Suprapubic skin (tissue), 4 donors: ENCODE measurements at regions not wholly inside any gene's neighbourhood (a gene's known extent, or its start where the extent isn't known, plus 50 kb on each side); places are given as distances from the start of the nearest gene placed in this dataset.
"Not testable (repeated sequence)": the region's sequence is repeated elsewhere in the genome, so short reads cannot be mapped to it uniquely, and the experiment has no call there.

Experiments
- DNase-seq, 2 donors: peaks; one replicate each; pipeline ENCODE4 v3.0.0-alpha.2; 2019; ENCODE audit warnings: low spot score in 2 of 2
- H3K27ac ChIP-seq: fragments of 200-600 bp; sonication (generic); one replicate; pipeline ENCODE4 v1.5.1; 2019
- H3K27me3 ChIP-seq: fragments of 200-600 bp; sonication (generic); one replicate; pipeline ENCODE4 v1.5.1; 2019
- H3K36me3 ChIP-seq: fragments of 200-600 bp; sonication (generic); one replicate; pipeline ENCODE4 v1.5.1; 2019
- H3K4me1 ChIP-seq: fragments of 200-600 bp; sonication (generic); one replicate; pipeline ENCODE4 v1.5.1; 2019
- H3K4me3 ChIP-seq: fragments of 200-600 bp; sonication (generic); one replicate; pipeline ENCODE4 v1.5.1; 2019; ENCODE audit warnings: mild to moderate bottlenecking
- H3K9me3 ChIP-seq: fragments of 200-600 bp; sonication (generic); one replicate; pipeline ENCODE4 v1.5.1; 2019
- CTCF ChIP-seq, 2 donors: fragments of 200-600 bp in 1 of 2; fragments of 450-650 bp in 1 of 2; sonication (generic) in 1 of 2; IDR thresholded peaks; one replicate each; pipeline ENCODE4 v1.5.1; 2016 to 2019; ENCODE audit warnings: antibody characterized with exemption in 2 of 2, mild to moderate bottlenecking in 1 of 2, moderate library complexity in 1 of 2
- EP300 ChIP-seq: sonication (generic); formaldehyde crosslinking; IDR thresholded peaks from one replicate; pipeline ENCODE4 v1.6.1; 2017; ENCODE audit warnings: antibody characterized with exemption
- POLR2A ChIP-seq, 2 donors: fragments of 450-650 bp; IDR thresholded peaks; one replicate each; pipeline ENCODE4 v1.6.1; 2017; ENCODE audit warnings: antibody characterized with exemption in 2 of 2, mild to moderate bottlenecking in 2 of 2, moderate library complexity in 2 of 2
- POLR2AphosphoS5 ChIP-seq, 3 donors: sonication (generic); formaldehyde crosslinking; IDR thresholded peaks; one replicate each; pipeline ENCODE4 v1.6.1; 2017; ENCODE audit warnings: antibody characterized with exemption in 3 of 3
- WGBS: methylation state at CpG from one replicate; pipeline ENCODE4 v1.1.5; 2018; 5-methylcytosine and 5-hydroxymethylcytosine counted together

DNA sequence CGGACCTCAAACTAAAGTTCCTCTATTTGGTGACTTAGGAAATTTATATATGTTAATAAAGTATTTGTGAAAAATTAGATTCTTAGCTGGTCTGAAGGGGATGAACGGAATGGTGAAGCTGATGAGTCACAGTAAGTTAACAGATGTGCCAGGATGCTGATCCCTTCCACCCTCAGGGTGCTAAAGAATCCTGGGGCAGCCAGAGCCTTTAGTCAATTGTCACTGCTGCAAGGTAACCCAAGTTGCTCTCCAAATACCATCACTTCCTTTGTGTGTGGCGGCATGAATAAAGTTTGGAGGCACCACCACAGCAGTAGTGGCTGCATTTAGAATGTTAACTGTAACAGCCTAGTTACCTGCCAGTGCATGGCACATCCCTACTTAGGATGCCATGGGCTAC lies 222.6 kb upstream of the PPP1R3A start:
- DNase-seq = no peak
- no peaks in the 10 kb centered on the region for H3K9me3 ChIP-seq
- H3K27me3 ChIP-seq = no peaks in the 10 kb centered on the region
- WGBS = 67% methylated on average over 3 of the region's 3 CpGs
- no peaks in the 10 kb centered on the region for H3K4me1 ChIP-seq
- no peak overlapping the region for H3K4me3 ChIP-seq
- TF ChIP-seq POLR2A (IDR thresholded peaks at IDR 0.05) (no peak), EP300 (no peak), POLR2AphosphoS5 (IDR thresholded peaks at IDR 0.05) (no peak), CTCF (IDR thresholded peaks at IDR 0.05) (no peak)
- H3K27ac ChIP-seq = no peak overlapping the region
- no peaks in the 10 kb centered on the region for H3K36me3 ChIP-seq

GRCh38 chr7:114140561-114140960 lies 221.8 kb upstream of the PPP1R3A start:
- Histone ChIP-seq H3K27ac (no peak overlapping the region), H3K36me3 (no peaks in the 10 kb centered on the region), H3K9me3 (no peaks in the 10 kb centered on the region), H3K4me3 (no peak overlapping the region), H3K27me3 (no peaks in the 10 kb centered on the region), H3K4me1 (no peaks in the 10 kb centered on the region)
- no peak for TF ChIP-seq POLR2AphosphoS5 (IDR thresholded peaks at IDR 0.05)
- no peak for TF ChIP-seq CTCF (IDR thresholded peaks at IDR 0.05)
- no peak for TF ChIP-seq EP300
- no peak for TF ChIP-seq POLR2A (IDR thresholded peaks at IDR 0.05)
- DNase-seq = no peak
- WGBS = 100% methylated on average over 1 of the region's 1 CpG

- not testable (repeated sequence) for H3K4me1 ChIP-seq, H3K4me3 ChIP-seq, H3K27ac ChIP-seq, H3K36me3 ChIP-seq, H3K9me3 ChIP-seq, H3K27me3 ChIP-seq, DNase-seq
- WGBS = 97% methylated on average over 5 of the region's 5 CpGs
Observed at GRCh38 chr7:114139690-114140089, 220.9 kb upstream of the PPP1R3A start.

DNA sequence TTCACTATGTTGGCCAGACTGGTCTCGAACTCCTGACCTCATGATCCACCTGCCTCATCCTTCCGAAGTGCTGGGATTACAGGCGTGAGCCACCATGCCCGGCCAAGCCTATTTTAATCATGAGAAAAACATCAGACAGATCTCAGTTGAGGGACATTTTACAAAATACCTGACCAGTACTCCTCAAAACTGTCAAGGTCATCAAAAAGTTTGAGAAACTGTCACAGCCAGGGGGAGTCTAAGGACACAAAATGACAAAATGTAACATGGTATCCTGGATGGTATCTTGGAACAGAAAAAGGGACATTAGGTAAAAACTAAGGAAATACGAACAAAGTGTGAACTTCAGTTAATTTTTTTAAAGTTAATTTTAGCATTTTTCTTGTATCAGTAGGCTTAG lies 219.8 kb upstream of the PPP1R3A start:
- H3K9me3 ChIP-seq = no peaks in the 10 kb centered on the region
- no peak overlapping the region for H3K27ac ChIP-seq
- no peak for DNase-seq
- no peak overlapping the region for H3K4me3 ChIP-seq
- TF ChIP-seq POLR2A (IDR thresholded peaks at IDR 0.05) = no peak
- TF ChIP-seq POLR2AphosphoS5 (IDR thresholded peaks at IDR 0.05) = no peak
- TF ChIP-seq EP300 = no peak
- no peak for TF ChIP-seq CTCF (IDR thresholded peaks at IDR 0.05)
- H3K4me1 ChIP-seq = no peaks in the 10 kb centered on the region
- 96% methylated on average over 5 of the region's 5 CpGs for WGBS
- H3K27me3 ChIP-seq = no peaks in the 10 kb centered on the region
- no peaks in the 10 kb centered on the region for H3K36me3 ChIP-seq

DNA sequence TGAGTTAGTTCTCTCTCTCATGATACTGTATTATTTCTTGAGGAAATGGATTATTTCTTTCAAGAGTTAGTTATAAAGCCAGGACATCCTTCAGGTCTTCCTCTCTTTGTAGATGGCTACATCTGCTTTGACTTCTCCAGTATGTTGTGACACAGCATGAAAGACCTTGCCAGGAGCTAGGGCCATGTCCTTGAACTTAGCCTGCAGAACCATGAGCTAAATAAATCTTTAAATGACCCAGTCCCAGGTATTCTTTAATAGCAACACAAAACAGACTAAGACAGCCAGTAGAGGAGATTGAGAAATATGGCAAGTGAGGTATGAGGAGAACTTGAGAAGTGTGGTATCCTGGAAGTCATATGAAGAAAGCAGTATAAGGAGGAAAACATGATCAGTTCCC lies 214.9 kb upstream of the PPP1R3A start:
- Histone ChIP-seq H3K36me3 (no peaks in the 10 kb centered on the region), H3K4me1 (no peaks in the 10 kb centered on the region), H3K4me3 (no peak overlapping the region), H3K27ac (no peak overlapping the region), H3K9me3 (no peaks in the 10 kb centered on the region), H3K27me3 (no peaks in the 10 kb centered on the region)
- TF ChIP-seq POLR2AphosphoS5 (IDR thresholded peaks at IDR 0.05) = no peak
- no peak for TF ChIP-seq POLR2A (IDR thresholded peaks at IDR 0.05)
- TF ChIP-seq CTCF (IDR thresholded peaks at IDR 0.05) = no peak
- no peak for TF ChIP-seq EP300
- DNase-seq = no peak

DNA sequence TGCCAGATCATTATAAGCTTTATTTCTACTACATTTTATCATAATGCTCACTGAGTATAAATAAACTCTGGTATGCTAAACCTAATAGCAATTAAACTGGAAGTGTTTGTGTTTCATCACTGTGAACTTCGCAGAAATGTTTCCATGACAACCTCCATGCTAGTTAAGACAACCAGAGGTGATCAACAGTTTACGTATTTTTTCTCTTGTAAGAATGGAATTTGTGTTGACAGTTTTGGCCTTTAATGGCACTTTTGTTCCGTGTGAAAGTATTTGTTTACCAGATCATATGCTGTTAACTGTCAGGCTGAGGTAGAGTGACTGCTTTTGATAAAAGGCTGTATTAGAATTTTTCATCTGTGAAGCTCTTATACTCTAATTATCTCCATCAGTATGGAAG lies 212.1 kb upstream of the PPP1R3A start:
- DNase-seq = no peak

More for the DNA sequence above, 212.1 kb upstream of the PPP1R3A start:
- Histone ChIP-seq H3K27me3 (no peaks in the 10 kb centered on the region), H3K4me1 (no peaks in the 10 kb centered on the region), H3K9me3 (no peaks in the 10 kb centered on the region), H3K36me3 (no peaks in the 10 kb centered on the region), H3K4me3 (no peak overlapping the region), H3K27ac (no peak overlapping the region)
- no peak for TF ChIP-seq POLR2AphosphoS5 (IDR thresholded peaks at IDR 0.05)
- WGBS = 54% methylated on average over 3 of the region's 3 CpGs
